ENCODE measurements at regions not wholly inside any gene's neighbourhood (a gene's known extent, or its start where the extent isn't known, plus 50 kb on each side); places are given as distances from the start of the nearest gene placed in this dataset.

- Histone ChIP-seq H3K27ac (ENCODE audit: low read length) (peak overlapping the region; percentile 18), H3K4me1 (ENCODE audit: control insufficient read depth, insufficient read depth, low read length) (peaks cover 23% of the 10 kb centered on the region), H3K4me3 (ENCODE audit: low read length in 2 of 2) (no peak overlapping the region), H3K27me3 (ENCODE audit: control insufficient read depth in 1 of 2, insufficient read depth in 2 of 2, low read length in 2 of 2) (no peaks in the 10 kb centered on the region), H3K9me3 (ENCODE audit: control insufficient read depth in 2 of 2, low read length in 2 of 2) (no peaks in the 10 kb centered on the region), H3K36me3 (ENCODE audit: control insufficient read depth in 2 of 2, insufficient read depth in 2 of 2, low read length in 2 of 2) (no peaks in the 10 kb centered on the region), H3K9ac (ENCODE audit: low read length in 2 of 2) (no peak overlapping the region)
Observed at GRCh38 chr5:34533582-34534522, 122.3 kb upstream of the RAI14 start.

GRCh38 chr5:34534523-34535103 lies 121.5 kb upstream of the RAI14 start:
- H3K27ac ChIP-seq (ENCODE audit: low read length) = peak overlapping the region; percentile 18
- H3K36me3 ChIP-seq (ENCODE audit: control insufficient read depth in 2 of 2, insufficient read depth in 2 of 2, low read length in 2 of 2) = no peaks in the 10 kb centered on the region
- H3K9ac ChIP-seq (ENCODE audit: low read length in 2 of 2) = no peak overlapping the region

GRCh38 chr5:34535433-34535832 lies 120.7 kb upstream of the RAI14 start:
- H3K4me1 ChIP-seq (ENCODE audit: control insufficient read depth, insufficient read depth, low read length) = peaks cover 10% of the 10 kb centered on the region
- H3K9ac ChIP-seq (ENCODE audit: low read length in 2 of 2) = no peak overlapping the region
- no peaks in the 10 kb centered on the region for H3K9me3 ChIP-seq (ENCODE audit: control insufficient read depth in 2 of 2, low read length in 2 of 2)
- peak overlapping the region; percentile 38 for H3K27ac ChIP-seq (ENCODE audit: low read length)
- H3K4me3 ChIP-seq (ENCODE audit: low read length in 2 of 2) = no peak overlapping the region
- no peaks in the 10 kb centered on the region for H3K36me3 ChIP-seq (ENCODE audit: control insufficient read depth in 2 of 2, insufficient read depth in 2 of 2, low read length in 2 of 2)
- H3K27me3 ChIP-seq (ENCODE audit: control insufficient read depth in 1 of 2, insufficient read depth in 2 of 2, low read length in 2 of 2) = no peaks in the 10 kb centered on the region

More at GRCh38 chr5:34534523-34535103, 121.5 kb upstream of the RAI14 start:
- H3K27me3 ChIP-seq (ENCODE audit: control insufficient read depth in 1 of 2, insufficient read depth in 2 of 2, low read length in 2 of 2) = no peaks in the 10 kb centered on the region
- peaks cover 18% of the 10 kb centered on the region for H3K4me1 ChIP-seq (ENCODE audit: control insufficient read depth, insufficient read depth, low read length)
- no peaks in the 10 kb centered on the region for H3K9me3 ChIP-seq (ENCODE audit: control insufficient read depth in 2 of 2, low read length in 2 of 2)
- no peak overlapping the region for H3K4me3 ChIP-seq (ENCODE audit: low read length in 2 of 2)

GRCh38 chr5:34535944-34536623 lies 120.0 kb upstream of the RAI14 start:
- Histone ChIP-seq H3K4me3 (ENCODE audit: low read length in 2 of 2) (no peak overlapping the region), H3K27ac (ENCODE audit: low read length) (no peak overlapping the region), H3K9me3 (ENCODE audit: control insufficient read depth in 2 of 2, low read length in 2 of 2) (no peaks in the 10 kb centered on the region), H3K27me3 (ENCODE audit: control insufficient read depth in 1 of 2, insufficient read depth in 2 of 2, low read length in 2 of 2) (no peaks in the 10 kb centered on the region), H3K36me3 (ENCODE audit: control insufficient read depth in 2 of 2, insufficient read depth in 2 of 2, low read length in 2 of 2) (no peaks in the 10 kb centered on the region), H3K9ac (ENCODE audit: low read length in 2 of 2) (no peak overlapping the region), H3K4me1 (ENCODE audit: control insufficient read depth, insufficient read depth, low read length) (peaks cover 9% of the 10 kb centered on the region)

- peaks cover 9% of the 10 kb centered on the region for H3K4me1 ChIP-seq (ENCODE audit: control insufficient read depth, insufficient read depth, low read length)
- no peak overlapping the region for H3K4me3 ChIP-seq (ENCODE audit: low read length in 2 of 2)
- no peak overlapping the region for H3K27ac ChIP-seq (ENCODE audit: low read length)
- no peaks in the 10 kb centered on the region for H3K27me3 ChIP-seq (ENCODE audit: control insufficient read depth in 1 of 2, insufficient read depth in 2 of 2, low read length in 2 of 2)
- no peaks in the 10 kb centered on the region for H3K9me3 ChIP-seq (ENCODE audit: control insufficient read depth in 2 of 2, low read length in 2 of 2)
- H3K36me3 ChIP-seq (ENCODE audit: control insufficient read depth in 2 of 2, insufficient read depth in 2 of 2, low read length in 2 of 2) = no peaks in the 10 kb centered on the region
- H3K9ac ChIP-seq (ENCODE audit: low read length in 2 of 2) = no peak overlapping the region
Observed at GRCh38 chr5:34536699-34537098, 119.4 kb upstream of the RAI14 start.

- Histone ChIP-seq H3K27ac (ENCODE audit: low read length) (no peak overlapping the region), H3K4me3 (ENCODE audit: low read length in 2 of 2) (no peak overlapping the region), H3K36me3 (ENCODE audit: control insufficient read depth in 2 of 2, insufficient read depth in 2 of 2, low read length in 2 of 2) (no peaks in the 10 kb centered on the region), H3K9ac (ENCODE audit: low read length in 2 of 2) (no peak overlapping the region), H3K27me3 (ENCODE audit: control insufficient read depth in 1 of 2, insufficient read depth in 2 of 2, low read length in 2 of 2) (no peaks in the 10 kb centered on the region), H3K9me3 (ENCODE audit: control insufficient read depth in 2 of 2, low read length in 2 of 2) (no peaks in the 10 kb centered on the region), H3K4me1 (ENCODE audit: control insufficient read depth, insufficient read depth, low read length) (peaks cover 3% of the 10 kb centered on the region)
Observed at GRCh38 chr5:34538026-34538672, 118.0 kb upstream of the RAI14 start.

GRCh38 chr5:34539183-34539582 lies 116.9 kb upstream of the RAI14 start:
- Histone ChIP-seq H3K27me3 (ENCODE audit: control insufficient read depth in 1 of 2, insufficient read depth in 2 of 2, low read length in 2 of 2) (no peaks in the 10 kb centered on the region), H3K4me1 (ENCODE audit: control insufficient read depth, insufficient read depth, low read length) (peaks cover 3% of the 10 kb centered on the region), H3K36me3 (ENCODE audit: control insufficient read depth in 2 of 2, insufficient read depth in 2 of 2, low read length in 2 of 2) (no peaks in the 10 kb centered on the region), H3K9me3 (ENCODE audit: control insufficient read depth in 2 of 2, low read length in 2 of 2) (no peaks in the 10 kb centered on the region), H3K4me3 (ENCODE audit: low read length in 2 of 2) (no peak overlapping the region), H3K9ac (ENCODE audit: low read length in 2 of 2) (no peak overlapping the region), H3K27ac (ENCODE audit: low read length) (no peak overlapping the region)

- Histone ChIP-seq H3K27ac (ENCODE audit: low read length) (no peak overlapping the region), H3K4me1 (ENCODE audit: control insufficient read depth, insufficient read depth, low read length) (no peaks in the 10 kb centered on the region), H3K36me3 (ENCODE audit: control insufficient read depth in 2 of 2, insufficient read depth in 2 of 2, low read length in 2 of 2) (no peaks in the 10 kb centered on the region), H3K9ac (ENCODE audit: low read length in 2 of 2) (no peak overlapping the region), H3K4me3 (ENCODE audit: low read length in 2 of 2) (no peak overlapping the region), H3K9me3 (ENCODE audit: control insufficient read depth in 2 of 2, low read length in 2 of 2) (no peaks in the 10 kb centered on the region), H3K27me3 (ENCODE audit: control insufficient read depth in 1 of 2, insufficient read depth in 2 of 2, low read length in 2 of 2) (no peaks in the 10 kb centered on the region)
Observed at GRCh38 chr5:34541067-34541466, 115.1 kb upstream of the RAI14 start.

- no peaks in the 10 kb centered on the region for H3K27me3 ChIP-seq (ENCODE audit: control insufficient read depth in 1 of 2, insufficient read depth in 2 of 2, low read length in 2 of 2)
- no peak overlapping the region for H3K4me3 ChIP-seq (ENCODE audit: low read length in 2 of 2)
- no peaks in the 10 kb centered on the region for H3K9me3 ChIP-seq (ENCODE audit: control insufficient read depth in 2 of 2, low read length in 2 of 2)
- no peaks in the 10 kb centered on the region for H3K4me1 ChIP-seq (ENCODE audit: control insufficient read depth, insufficient read depth, low read length)
- H3K9ac ChIP-seq (ENCODE audit: low read length in 2 of 2) = no peak overlapping the region
- no peak overlapping the region for H3K27ac ChIP-seq (ENCODE audit: low read length)
- H3K36me3 ChIP-seq (ENCODE audit: control insufficient read depth in 2 of 2, insufficient read depth in 2 of 2, low read length in 2 of 2) = no peaks in the 10 kb centered on the region
Observed at GRCh38 chr5:34542818-34543217, 113.3 kb upstream of the RAI14 start.

- peaks cover 1% of the 10 kb centered on the region for H3K4me1 ChIP-seq (ENCODE audit: control insufficient read depth, insufficient read depth, low read length)
- no peaks in the 10 kb centered on the region for H3K9me3 ChIP-seq (ENCODE audit: control insufficient read depth in 2 of 2, low read length in 2 of 2)
- no peaks in the 10 kb centered on the region for H3K36me3 ChIP-seq (ENCODE audit: control insufficient read depth in 2 of 2, insufficient read depth in 2 of 2, low read length in 2 of 2)
- no peak overlapping the region for H3K9ac ChIP-seq (ENCODE audit: low read length in 2 of 2)
- no peaks in the 10 kb centered on the region for H3K27me3 ChIP-seq (ENCODE audit: control insufficient read depth in 1 of 2, insufficient read depth in 2 of 2, low read length in 2 of 2)
- no peak overlapping the region for H3K27ac ChIP-seq (ENCODE audit: low read length)
- no peak overlapping the region for H3K4me3 ChIP-seq (ENCODE audit: low read length in 2 of 2)
Observed at GRCh38 chr5:34543687-34544086, 112.4 kb upstream of the RAI14 start.
